ENCODE measurements at regions not wholly inside any gene's neighbourhood (a gene's known extent, or its start where the extent isn't known, plus 50 kb on each side); places are given as distances from the start of the nearest gene placed in this dataset.
"Not testable (repeated sequence)": the region's sequence is repeated elsewhere in the genome, so short reads cannot be mapped to it uniquely, and the experiment has no call there.

DNA sequence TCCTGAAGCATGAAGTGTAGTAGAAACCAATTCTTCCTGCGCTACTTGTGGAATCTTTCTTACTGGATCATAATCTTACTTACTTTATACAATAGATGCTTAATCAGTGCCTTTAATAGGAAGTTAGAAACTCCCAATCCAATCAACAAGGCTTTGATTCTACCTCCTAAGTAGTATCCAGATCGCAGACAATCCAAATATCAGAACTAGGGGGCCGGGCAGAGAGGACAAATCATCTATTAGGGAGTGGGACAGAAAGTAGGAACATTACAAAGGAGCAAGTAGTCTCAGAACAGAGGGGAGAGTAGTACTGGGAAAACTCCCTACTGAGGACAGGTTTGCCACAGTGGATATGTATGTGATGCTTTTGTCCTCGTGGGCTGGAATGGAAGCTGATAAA lies 2901.1 kb upstream of the OR11H1 start:
- TF ChIP-seq, protein P1, sequence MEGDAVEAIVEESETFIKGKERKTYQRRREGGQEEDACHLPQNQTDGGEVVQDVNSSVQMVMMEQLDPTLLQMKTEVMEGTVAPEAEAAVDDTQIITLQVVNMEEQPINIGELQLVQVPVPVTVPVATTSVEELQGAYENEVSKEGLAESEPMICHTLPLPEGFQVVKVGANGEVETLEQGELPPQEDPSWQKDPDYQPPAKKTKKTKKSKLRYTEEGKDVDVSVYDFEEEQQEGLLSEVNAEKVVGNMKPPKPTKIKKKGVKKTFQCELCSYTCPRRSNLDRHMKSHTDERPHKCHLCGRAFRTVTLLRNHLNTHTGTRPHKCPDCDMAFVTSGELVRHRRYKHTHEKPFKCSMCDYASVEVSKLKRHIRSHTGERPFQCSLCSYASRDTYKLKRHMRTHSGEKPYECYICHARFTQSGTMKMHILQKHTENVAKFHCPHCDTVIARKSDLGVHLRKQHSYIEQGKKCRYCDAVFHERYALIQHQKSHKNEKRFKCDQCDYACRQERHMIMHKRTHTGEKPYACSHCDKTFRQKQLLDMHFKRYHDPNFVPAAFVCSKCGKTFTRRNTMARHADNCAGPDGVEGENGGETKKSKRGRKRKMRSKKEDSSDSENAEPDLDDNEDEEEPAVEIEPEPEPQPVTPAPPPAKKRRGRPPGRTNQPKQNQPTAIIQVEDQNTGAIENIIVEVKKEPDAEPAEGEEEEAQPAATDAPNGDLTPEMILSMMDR (conservative IDR thresholded peaks at IDR 0.05; ENCODE audit: low read depth, low read length) = not testable (repeated sequence)
- not testable (repeated sequence) for TF ChIP-seq EZH2 (IDR thresholded peaks at IDR 0.05; ENCODE audit: borderline replicate concordance, low read depth, low read length, poor library complexity, severe bottlenecking)
